ENCODE measurements at regions not wholly inside any gene's neighbourhood (a gene's known extent, or its start where the extent isn't known, plus 50 kb on each side); places are given as distances from the start of the nearest gene placed in this dataset.
"Not testable (repeated sequence)": the region's sequence is repeated elsewhere in the genome, so short reads cannot be mapped to it uniquely, and the experiment has no call there.

- H3K36me3 ChIP-seq (ENCODE audit: control insufficient read depth in 2 of 2, extremely low read depth in 1 of 2, insufficient read depth in 2 of 2, low read length in 2 of 2), result no peaks in the 10 kb centered on the region
- H3K9ac ChIP-seq (ENCODE audit: control insufficient read depth, extremely low read depth, insufficient read depth, low read length), result no peak overlapping the region
- dilution Hi-C loops (cut with MboI; ENCODE audit: extremely low pct_ligation_motif_present, low sequenced_read_pairs), result no loop called here
- FAIRE-seq, result no peak
- H3K27ac ChIP-seq (ENCODE audit: control insufficient read depth, insufficient read depth, low read length), result no peak overlapping the region
- no peak overlapping the region for H3K4me3 ChIP-seq (ENCODE audit: control insufficient read depth in 2 of 3, extremely low read depth in 1 of 3, insufficient read depth in 2 of 3, low read depth in 1 of 3, low read length in 3 of 3)
- H4K20me1 ChIP-seq (ENCODE audit: control insufficient read depth, extremely low read depth, insufficient read depth, low read length), result no peaks in the 10 kb centered on the region
- no peak for DNase-seq (ENCODE audit: low read depth, low spot score)
- H3K79me2 ChIP-seq (ENCODE audit: control insufficient read depth, insufficient read depth, low read length), result no peaks in the 10 kb centered on the region
- no peaks in the 10 kb centered on the region for H3K9me1 ChIP-seq (ENCODE audit: control insufficient read depth, extremely low read depth, insufficient read depth, low read length)
- TF ChIP-seq CTCF (optimal IDR thresholded peaks at IDR 0.05 in 1 of 3, IDR thresholded peaks at IDR 0.05 in 1 of 3, conservative IDR thresholded peaks at IDR 0.05 in 1 of 3; ENCODE audit: extremely low read depth in 1 of 3, insufficient read depth in 2 of 3, low read length in 3 of 3) (no peak), EZH2 (IDR thresholded peaks at IDR 0.05; ENCODE audit: low read length) (no peak)
- H3K4me1 ChIP-seq (ENCODE audit: control insufficient read depth, extremely low read depth, insufficient read depth, low read length), result no peaks in the 10 kb centered on the region
- peaks cover 5% of the 10 kb centered on the region for H3K9me3 ChIP-seq (ENCODE audit: control insufficient read depth, low read depth, low read length)
- H2AFZ ChIP-seq (ENCODE audit: control insufficient read depth, low read length), result no peak overlapping the region
- no peak overlapping the region for H3K4me2 ChIP-seq (ENCODE audit: control insufficient read depth, extremely low read depth, insufficient read depth, low read depth, low read length)
- H3K27me3 ChIP-seq (ENCODE audit: control insufficient read depth, extremely low read depth, insufficient read depth, low read length), result no peaks in the 10 kb centered on the region
Observed at GRCh38 chr9:81424431-81424830, 264.9 kb downstream of the TLE1 start.

DNA sequence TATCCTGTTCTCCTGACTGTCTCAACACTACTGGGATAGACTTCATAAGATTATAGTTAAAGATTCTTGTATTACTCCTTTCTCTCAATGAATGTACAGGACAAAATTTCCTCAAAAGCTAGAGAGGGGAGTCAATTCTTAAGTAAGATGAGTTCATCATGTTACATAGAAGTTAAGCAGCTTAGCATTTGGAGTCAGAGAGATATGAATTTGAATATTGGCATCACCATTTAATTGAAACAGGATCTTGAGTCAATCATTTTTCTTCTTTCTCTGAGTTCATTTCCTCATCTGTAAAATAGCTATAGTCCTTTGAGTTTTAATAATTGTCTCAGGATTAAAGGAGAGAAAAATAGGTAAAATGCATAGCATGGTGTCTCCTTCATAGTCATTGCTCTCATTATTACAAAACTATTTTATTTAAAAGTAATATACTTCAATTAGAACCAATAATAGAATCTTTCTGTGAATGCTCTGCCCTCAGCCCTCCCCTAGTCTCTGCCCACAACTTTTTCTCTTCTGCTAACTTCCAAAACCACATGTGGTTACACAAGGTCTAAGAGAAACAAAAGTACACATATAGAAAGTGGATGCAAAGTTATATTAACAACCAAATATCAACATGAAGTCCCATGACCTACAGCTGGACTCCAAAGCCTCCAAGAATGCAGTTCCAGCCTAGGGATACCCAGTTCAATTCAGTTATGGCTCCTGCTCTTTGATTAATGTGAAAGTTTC is 265.6 kb downstream of the TLE1 start:
- no peak overlapping the region for H3K4me3 ChIP-seq (ENCODE audit: control insufficient read depth in 2 of 3, extremely low read depth in 1 of 3, insufficient read depth in 2 of 3, low read depth in 1 of 3, low read length in 3 of 3)
- no peak overlapping the region for H3K9ac ChIP-seq (ENCODE audit: control insufficient read depth, extremely low read depth, insufficient read depth, low read length)
- H3K4me2 ChIP-seq (ENCODE audit: control insufficient read depth, extremely low read depth, insufficient read depth, low read depth, low read length), result no peak overlapping the region
- no peaks in the 10 kb centered on the region for H3K36me3 ChIP-seq (ENCODE audit: control insufficient read depth in 2 of 2, extremely low read depth in 1 of 2, insufficient read depth in 2 of 2, low read length in 2 of 2)
- no peak overlapping the region for H3K27ac ChIP-seq (ENCODE audit: control insufficient read depth, insufficient read depth, low read length)
- no peaks in the 10 kb centered on the region for H3K4me1 ChIP-seq (ENCODE audit: control insufficient read depth, extremely low read depth, insufficient read depth, low read length)
- no peak overlapping the region for H2AFZ ChIP-seq (ENCODE audit: control insufficient read depth, low read length)
- no peaks in the 10 kb centered on the region for H4K20me1 ChIP-seq (ENCODE audit: control insufficient read depth, extremely low read depth, insufficient read depth, low read length)
- FAIRE-seq, result no peak
- no peaks in the 10 kb centered on the region for H3K27me3 ChIP-seq (ENCODE audit: control insufficient read depth, extremely low read depth, insufficient read depth, low read length)
- no peak for TF ChIP-seq EZH2 (IDR thresholded peaks at IDR 0.05; ENCODE audit: low read length)
- no peak for TF ChIP-seq CTCF (optimal IDR thresholded peaks at IDR 0.05 in 1 of 3, IDR thresholded peaks at IDR 0.05 in 1 of 3, conservative IDR thresholded peaks at IDR 0.05 in 1 of 3; ENCODE audit: extremely low read depth in 1 of 3, insufficient read depth in 2 of 3, low read length in 3 of 3)
- no peaks in the 10 kb centered on the region for H3K9me1 ChIP-seq (ENCODE audit: control insufficient read depth, extremely low read depth, insufficient read depth, low read length)
- peaks cover 5% of the 10 kb centered on the region for H3K9me3 ChIP-seq (ENCODE audit: control insufficient read depth, low read depth, low read length)
- no peak for DNase-seq (ENCODE audit: low read depth, low spot score)
- no peaks in the 10 kb centered on the region for H3K79me2 ChIP-seq (ENCODE audit: control insufficient read depth, insufficient read depth, low read length)
- dilution Hi-C loops (cut with MboI; ENCODE audit: extremely low pct_ligation_motif_present, low sequenced_read_pairs), result no loop called here

DNA sequence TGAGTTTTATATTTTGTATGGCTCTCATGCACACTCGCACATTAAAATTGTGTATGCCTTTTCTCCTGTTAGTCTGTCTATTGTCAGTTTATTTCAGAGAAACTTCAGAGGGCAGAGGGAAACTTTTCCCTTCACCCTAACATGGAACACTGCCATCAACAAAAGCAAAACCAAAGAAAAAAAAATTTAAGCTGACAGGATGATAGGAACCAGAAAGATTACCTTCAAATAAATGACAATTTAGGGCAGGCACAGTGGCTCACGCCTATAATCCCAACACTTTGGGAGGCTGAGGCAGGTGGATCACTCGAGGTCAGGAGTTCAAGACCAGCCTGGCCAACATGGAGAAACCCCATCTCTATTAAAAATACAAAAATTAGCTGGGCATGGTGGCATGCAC is 268.3 kb downstream of the TLE1 start:
- H3K27ac ChIP-seq (ENCODE audit: control insufficient read depth, insufficient read depth, low read length), result not testable (repeated sequence)

More for the DNA sequence above, 268.3 kb downstream of the TLE1 start:
- H3K4me1 ChIP-seq (ENCODE audit: control insufficient read depth, extremely low read depth, insufficient read depth, low read length); H2AFZ ChIP-seq (ENCODE audit: control insufficient read depth, low read length); H3K79me2 ChIP-seq (ENCODE audit: control insufficient read depth, insufficient read depth, low read length); FAIRE-seq; H3K36me3 ChIP-seq (ENCODE audit: control insufficient read depth in 2 of 2, extremely low read depth in 1 of 2, insufficient read depth in 2 of 2, low read length in 2 of 2); H3K4me2 ChIP-seq (ENCODE audit: control insufficient read depth, extremely low read depth, insufficient read depth, low read depth, low read length); H3K9ac ChIP-seq (ENCODE audit: control insufficient read depth, extremely low read depth, insufficient read depth, low read length); H3K9me3 ChIP-seq (ENCODE audit: control insufficient read depth, low read depth, low read length); H4K20me1 ChIP-seq (ENCODE audit: control insufficient read depth, extremely low read depth, insufficient read depth, low read length); H3K27me3 ChIP-seq (ENCODE audit: control insufficient read depth, extremely low read depth, insufficient read depth, low read length); H3K9me1 ChIP-seq (ENCODE audit: control insufficient read depth, extremely low read depth, insufficient read depth, low read length); dilution Hi-C loops (cut with MboI; ENCODE audit: extremely low pct_ligation_motif_present, low sequenced_read_pairs); DNase-seq (ENCODE audit: low read depth, low spot score); H3K4me3 ChIP-seq (ENCODE audit: control insufficient read depth in 2 of 3, extremely low read depth in 1 of 3, insufficient read depth in 2 of 3, low read depth in 1 of 3, low read length in 3 of 3): not testable (repeated sequence)
